CD4-positive, alpha-beta T cell (primary cell): ENCODE measurements at regions not wholly inside any gene's neighbourhood (a gene's known extent, or its start where the extent isn't known, plus 50 kb on each side); places are given as distances from the start of the nearest gene placed in this dataset.

Source experiments
- ATAC-seq: fragments of 200-7000 bp; cut with Tn5 transposase; one replicate; pipeline ENCODE4 v1.10.0; 2022; ENCODE audit warnings: mild to moderate bottlenecking; ENCODE audit not compliant: poor library complexity
- CTCF ChIA-PET: fragments of 350-600 bp; sonication (Branson Sonifier 250); formaldehyde crosslinking; loops from one replicate; lab custom pipeline; 2021; ENCODE audit warnings: antibody characterized with exemption, inconsistent platforms; lab: Charles Lee
- POLR2A ChIA-PET: fragments of 350-600 bp; sonication (Branson Sonifier 250); formaldehyde crosslinking; loops from one replicate; lab custom pipeline; 2021; ENCODE audit warnings: antibody characterized with exemption, inconsistent platforms; lab: Charles Lee
- DNase-seq, 14 experiments: peaks; one replicate each; pipeline ENCODE4 v3.0.0-alpha.2; 2013 to 2020; ENCODE audit warnings: mixed read lengths in 2 of 14
- H3K27ac ChIP-seq, 2 donors: one replicate each; pipeline versions ENCODE4 v1.5.1 to v1.7.0; 2013; ENCODE audit warnings: low read length in 2 of 2, low read depth in 1 of 2, mild to moderate bottlenecking in 1 of 2
- H3K27me3 ChIP-seq, 2 experiments: 1 replicate in 1 of 2; 2 replicates in 1 of 2; pipeline versions ENCODE4 v1.6.1 to v1.7.0; 2013; ENCODE audit warnings: low read length in 2 of 2, control low read depth in 1 of 2, mild to moderate bottlenecking in 1 of 2, moderate library complexity in 1 of 2; ENCODE audit not compliant: insufficient read depth in 2 of 2, control insufficient read depth in 1 of 2
- H3K36me3 ChIP-seq: one replicate; pipeline ENCODE4 v1.6.1; 2013; ENCODE audit warnings: low read length, control low read depth; ENCODE audit not compliant: insufficient read depth
- H3K4me1 ChIP-seq: one replicate; pipeline ENCODE4 v1.6.1; 2013; ENCODE audit warnings: low read length, control low read depth; ENCODE audit not compliant: insufficient read depth
- H3K4me3 ChIP-seq: one replicate; pipeline ENCODE4 v1.5.1; 2013; ENCODE audit warnings: mild to moderate bottlenecking, low read length, moderate library complexity
- H3K9me3 ChIP-seq, 2 experiments: 1 replicate in 1 of 2; 2 replicates in 1 of 2; pipeline versions ENCODE4 v1.6.1 to v1.7.0; 2013; ENCODE audit warnings: low read length in 2 of 2, mild to moderate bottlenecking in 2 of 2, control low read depth in 1 of 2, moderate library complexity in 1 of 2; ENCODE audit not compliant: control insufficient read depth in 1 of 2, insufficient read depth in 1 of 2
- H3K27ac Mint-ChIP-seq: one replicate; pipeline ENCODE4 v1.8.0; 2020; ENCODE audit warnings: mixed read lengths
- H3K27me3 Mint-ChIP-seq: one replicate; pipeline ENCODE4 v1.8.0; 2021; ENCODE audit warnings: mixed read lengths
- H3K36me3 Mint-ChIP-seq: one replicate; pipeline ENCODE4 v1.8.0; 2021; ENCODE audit warnings: low read depth, mixed read lengths
- H3K4me1 Mint-ChIP-seq: one replicate; pipeline ENCODE4 v1.8.0; 2021; ENCODE audit warnings: low read depth, mixed read lengths
- H3K4me3 Mint-ChIP-seq: one replicate; pipeline ENCODE4 v1.8.0; 2020; ENCODE audit warnings: mild to moderate bottlenecking, mixed read lengths
- H3K9me3 Mint-ChIP-seq: one replicate; pipeline ENCODE4 v1.8.0; 2020; ENCODE audit warnings: mixed read lengths
- CTCF ChIP-seq: fragments of 200-600 bp; IDR thresholded peaks from one replicate; pipeline ENCODE4 v1.8.0; 2022; ENCODE audit warnings: antibody characterized with exemption, mild to moderate bottlenecking
- intact Hi-C, 2 experiments: fragments of 100-400 bp; cut with DNase I in 1 of 2; cut with micrococcal nuclease in 1 of 2; formaldehyde crosslinking; loops; one replicate each; pipeline versions ENCODE4 v1.15.1 to v1.9.0; 2023 to 2025; cut with DNase I, micrococcal nuclease

- H3K36me3 Mint-ChIP-seq, result no peaks in the 10 kb centered on the region
- ChIA-PET CTCF (interaction anchor here (0.7 to 1.7 kb wide), 9 partner anchors 8 to 149 kb away, joined by 3 to 6 read pairs (median 3); partner anchors contain the start of gene ARHGEF37), POLR2A (no interaction called here)
- Histone ChIP-seq H3K4me1 (peaks cover 12% of the 10 kb centered on the region), H3K4me3 (no peak overlapping the region), H3K9me3 (no peaks in the 10 kb centered on the region), H3K36me3 (no peaks in the 10 kb centered on the region), H3K27ac (no peak overlapping the region), H3K27me3 (no peaks in the 10 kb centered on the region)
- DNase-seq, result no peak
- ATAC-seq, result no peak
- no peaks in the 10 kb centered on the region for H3K27me3 Mint-ChIP-seq
- H3K4me3 Mint-ChIP-seq, result no peak overlapping the region
- no peaks in the 10 kb centered on the region for H3K9me3 Mint-ChIP-seq
- intact Hi-C loops, result loop anchor here (1.0 to 10.0 kb wide), 3 partner anchors 109 to 383 kb away; partner anchors contain the start of gene CSNK1A1 (in 1 of the 2)
- H3K4me1 Mint-ChIP-seq, result peaks cover 17% of the 10 kb centered on the region
- no peak overlapping the region for H3K27ac Mint-ChIP-seq
- no peak for TF ChIP-seq CTCF
Observed at GRCh38 chr5:149441986-149442385, 62.9 kb upstream of the IL17B start.

- H3K27ac Mint-ChIP-seq, result no peak overlapping the region
- Histone ChIP-seq H3K36me3 (no peaks in the 10 kb centered on the region), H3K4me1 (peaks cover 12% of the 10 kb centered on the region), H3K27ac (no peak overlapping the region), H3K9me3 (no peaks in the 10 kb centered on the region), H3K4me3 (no peak overlapping the region), H3K27me3 (no peaks in the 10 kb centered on the region)
- POLR2A ChIA-PET, result no interaction called here
- H3K4me1 Mint-ChIP-seq, result peaks cover 17% of the 10 kb centered on the region
- H3K9me3 Mint-ChIP-seq, result no peaks in the 10 kb centered on the region
- DNase-seq, result no peak
- no peaks in the 10 kb centered on the region for H3K36me3 Mint-ChIP-seq
- CTCF ChIA-PET, result interaction anchor here (1.0 to 1.5 kb wide), 2 partner anchors 26 to 124 kb away, joined by 3 read pairs; no protein-coding TSS in a partner anchor
- TF ChIP-seq CTCF, result no peak
- H3K4me3 Mint-ChIP-seq, result no peak overlapping the region
- ATAC-seq, result no peak
- no peaks in the 10 kb centered on the region for H3K27me3 Mint-ChIP-seq
- intact Hi-C loops, result loop anchor here in 1 of 2 experiments (10.0 kb wide), 1 partner anchor 384 kb away; no protein-coding TSS in a partner anchor
Observed at GRCh38 chr5:149441194-149441753, 62.2 kb upstream of the IL17B start.

- POLR2A ChIA-PET, result interaction anchor here (0.6 to 0.7 kb wide), 2 partner anchors 122 to 126 kb away, joined by 3 read pairs; no protein-coding TSS in a partner anchor
- H3K27ac Mint-ChIP-seq, result no peak overlapping the region
- H3K36me3 ChIP-seq, result no peaks in the 10 kb centered on the region
Observed at GRCh38 chr5:149439899-149440542, 60.9 kb upstream of the IL17B start.

More at GRCh38 chr5:149439899-149440542, 60.9 kb upstream of the IL17B start:
- intact Hi-C loops, result loop anchor here in 1 of 2 experiments (10.0 kb wide), 1 partner anchor 385 kb away; no protein-coding TSS in a partner anchor
- Histone ChIP-seq H3K27me3 (no peaks in the 10 kb centered on the region), H3K4me3 (no peak overlapping the region), H3K27ac (no peak overlapping the region), H3K9me3 (no peaks in the 10 kb centered on the region), H3K4me1 (peaks cover 12% of the 10 kb centered on the region)
- Mint-ChIP-seq H3K36me3 (no peaks in the 10 kb centered on the region), H3K27me3 (no peaks in the 10 kb centered on the region), H3K4me1 (peaks cover 17% of the 10 kb centered on the region), H3K4me3 (no peak overlapping the region), H3K9me3 (no peaks in the 10 kb centered on the region)
- no peak for TF ChIP-seq CTCF
- peak in 1 of 14 experiments; percentile 22 for DNase-seq
- ATAC-seq, result no peak
- CTCF ChIA-PET, result interaction anchor here (1.5 kb wide), 1 partner anchor 125 kb away, joined by 5 read pairs; no protein-coding TSS in a partner anchor
